OCI-LY7 (cell line): ENCODE measurements at regions not wholly inside any gene's neighbourhood (a gene's known extent, or its start where the extent isn't known, plus 50 kb on each side); places are given as distances from the start of the nearest gene placed in this dataset.

Source experiments
- BruUV-seq: library from RNA; stranded (reverse); fragments of 400-500 nt; replicated peaks from 2 replicates; lab custom pipeline; 2021; lab: Mats Ljungman, UMichigan
- CTCF ChIA-PET: fragments of 300-600 bp; sonication (Branson Sonifier 250); formaldehyde crosslinking; loops from one replicate; lab custom pipeline; 2022; ENCODE audit warnings: antibody characterized with exemption; ENCODE audit not compliant: unreplicated experiment; lab: Charles Lee
- POLR2A ChIA-PET: fragments of 300-600 bp; sonication (Branson Sonifier 250); formaldehyde crosslinking; loops from one replicate; lab custom pipeline; 2022; ENCODE audit warnings: antibody characterized with exemption; lab: Charles Lee
- DNase-seq: peaks from one replicate; pipeline ENCODE4 v3.0.0-alpha.2; 2015; ENCODE audit warnings: low spot score
- H2AFZ ChIP-seq: fragments of 200-600 bp; sonication (generic), shearing (Covaris generic); 2 replicates; pipeline ENCODE4 v1.6.1; 2014; ENCODE audit warnings: mild to moderate bottlenecking, antibody characterized with exemption, low read length, moderate library complexity
- H3K27ac ChIP-seq: fragments of 200-600 bp; sonication (generic); 2 replicates; pipeline ENCODE4 v1.5.1; 2014; ENCODE audit warnings: mixed run types, low read depth, mild to moderate bottlenecking, moderate library complexity, low read length, inconsistent platforms; ENCODE audit not compliant: poor library complexity, severe bottlenecking
- H3K36me3 ChIP-seq: fragments of 200-600 bp; sonication (generic); 2 replicates; pipeline ENCODE4 v1.6.1; 2014; ENCODE audit warnings: mild to moderate bottlenecking, antibody characterized with exemption, low read length, moderate library complexity, mixed read lengths; ENCODE audit not compliant: insufficient read depth
- H3K4me1 ChIP-seq: fragments of 200-600 bp; sonication (generic); 2 replicates; pipeline ENCODE4 v1.5.1; 2014; ENCODE audit warnings: mild to moderate bottlenecking, low read length; ENCODE audit not compliant: insufficient read depth, poor library complexity, severe bottlenecking
- H3K4me2 ChIP-seq: fragments of 200-600 bp; sonication (generic); 2 replicates; pipeline ENCODE4 v1.6.1; 2014; ENCODE audit warnings: mild to moderate bottlenecking, low read length
- H3K4me3 ChIP-seq: fragments of 200-600 bp; sonication (generic); 2 replicates; pipeline ENCODE4 v1.5.1; 2014; ENCODE audit warnings: mild to moderate bottlenecking, low read depth, low read length; ENCODE audit not compliant: poor library complexity, severe bottlenecking
- H3K79me2 ChIP-seq: fragments of 200-600 bp; sonication (generic); 2 replicates; pipeline ENCODE4 v1.6.1; 2016; ENCODE audit warnings: low read depth, mild to moderate bottlenecking, low read length, moderate library complexity, mixed read lengths; ENCODE audit not compliant: insufficient read depth
- H3K9me2 ChIP-seq: fragments of 200-600 bp; sonication (generic); 2 replicates; pipeline ENCODE4 v1.6.1; 2016; ENCODE audit warnings: mild to moderate bottlenecking, low read length, mixed read lengths; ENCODE audit not compliant: insufficient read depth
- H3K9me3 ChIP-seq: fragments of 200-600 bp; sonication (generic); 2 replicates; pipeline ENCODE4 v1.6.1; 2014; ENCODE audit warnings: mild to moderate bottlenecking, mixed run types, low read length, mixed read lengths
- H4K20me1 ChIP-seq: fragments of 200-600 bp; sonication (generic); 2 replicates; pipeline ENCODE4 v1.6.1; 2014; ENCODE audit warnings: mild to moderate bottlenecking, antibody characterized with exemption, low read length, moderate library complexity, mixed read lengths; ENCODE audit not compliant: insufficient read depth
- EZH2phosphoT487 ChIP-seq: fragments of 200-600 bp; sonication (generic); IDR thresholded peaks from 2 replicates; pipeline ENCODE4 v1.6.1; 2018; ENCODE audit warnings: low read depth, borderline replicate concordance, mild to moderate bottlenecking, mixed run types, antibody characterized with exemption, low read length, moderate library complexity, mixed read lengths
- intact Hi-C: fragments of 100-400 bp; cut with micrococcal nuclease; formaldehyde crosslinking; loops from one replicate; pipeline ENCODE4 v1.10.0; 2022; ENCODE audit not compliant: unreplicated experiment
- TF ChIP-seq, protein P1 (sequence below): fragments of 200-600 bp; sonication (generic); conservative IDR thresholded peaks from 2 replicates; pipeline ENCODE4 v1.5.1; 2014; ENCODE audit warnings: mild to moderate bottlenecking, antibody characterized with exemption, low read length, moderate library complexity, mixed read lengths

GRCh38 chr13:74523057-74523456 lies 388.9 kb upstream of the KLF12 start:
- no peak for DNase-seq
- H3K9me2 ChIP-seq: no peaks in the 10 kb centered on the region
- H2AFZ ChIP-seq: no peak overlapping the region
- intact Hi-C loops: no loop called here
- no peaks in the 10 kb centered on the region for H3K9me3 ChIP-seq
- no peaks in the 10 kb centered on the region for H3K4me1 ChIP-seq
- no TSS peak for BruUV-seq
- TF ChIP-seq EZH2phosphoT487: no peak
- TF ChIP-seq, protein P1, sequence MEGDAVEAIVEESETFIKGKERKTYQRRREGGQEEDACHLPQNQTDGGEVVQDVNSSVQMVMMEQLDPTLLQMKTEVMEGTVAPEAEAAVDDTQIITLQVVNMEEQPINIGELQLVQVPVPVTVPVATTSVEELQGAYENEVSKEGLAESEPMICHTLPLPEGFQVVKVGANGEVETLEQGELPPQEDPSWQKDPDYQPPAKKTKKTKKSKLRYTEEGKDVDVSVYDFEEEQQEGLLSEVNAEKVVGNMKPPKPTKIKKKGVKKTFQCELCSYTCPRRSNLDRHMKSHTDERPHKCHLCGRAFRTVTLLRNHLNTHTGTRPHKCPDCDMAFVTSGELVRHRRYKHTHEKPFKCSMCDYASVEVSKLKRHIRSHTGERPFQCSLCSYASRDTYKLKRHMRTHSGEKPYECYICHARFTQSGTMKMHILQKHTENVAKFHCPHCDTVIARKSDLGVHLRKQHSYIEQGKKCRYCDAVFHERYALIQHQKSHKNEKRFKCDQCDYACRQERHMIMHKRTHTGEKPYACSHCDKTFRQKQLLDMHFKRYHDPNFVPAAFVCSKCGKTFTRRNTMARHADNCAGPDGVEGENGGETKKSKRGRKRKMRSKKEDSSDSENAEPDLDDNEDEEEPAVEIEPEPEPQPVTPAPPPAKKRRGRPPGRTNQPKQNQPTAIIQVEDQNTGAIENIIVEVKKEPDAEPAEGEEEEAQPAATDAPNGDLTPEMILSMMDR: no peak
- H3K36me3 ChIP-seq: no peaks in the 10 kb centered on the region
- H3K27ac ChIP-seq: no peak overlapping the region
- no peaks in the 10 kb centered on the region for H4K20me1 ChIP-seq
- no peaks in the 10 kb centered on the region for H3K79me2 ChIP-seq
- POLR2A ChIA-PET: interaction anchor here (0.6 kb wide), 1 partner anchor 1050 kb away, joined by 5 read pairs; no protein-coding TSS in a partner anchor
- no peak overlapping the region for H3K4me2 ChIP-seq
- CTCF ChIA-PET: no interaction called here
- no peak overlapping the region for H3K4me3 ChIP-seq

DNA sequence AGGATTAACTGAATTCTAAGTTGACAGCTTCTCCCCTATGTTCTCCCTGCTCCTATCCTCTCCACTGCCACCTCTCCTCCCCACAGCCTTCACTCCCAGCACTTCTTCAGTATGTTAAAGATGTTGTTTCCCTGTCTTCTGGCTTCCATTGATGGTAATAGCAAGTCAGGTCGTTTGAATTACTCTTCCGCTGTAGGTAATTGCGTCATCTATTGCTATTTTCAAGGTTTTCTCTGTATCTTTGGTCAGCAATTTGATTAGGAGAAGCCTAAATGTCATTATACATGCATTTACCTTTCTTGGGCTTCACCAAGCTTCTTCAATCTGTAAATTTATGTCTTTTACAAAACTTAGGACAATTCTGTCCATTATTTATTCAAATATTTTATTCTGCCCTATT lies 377.3 kb upstream of the KLF12 start:
- BruUV-seq: no TSS peak

GRCh38 chr13:74487091-74487722 lies 353.0 kb upstream of the KLF12 start:
- Histone ChIP-seq H3K79me2 (no peaks in the 10 kb centered on the region), H3K9me2 (no peaks in the 10 kb centered on the region), H3K4me1 (no peaks in the 10 kb centered on the region), H3K4me2 (no peak overlapping the region), H3K36me3 (no peaks in the 10 kb centered on the region), H2AFZ (no peak overlapping the region), H3K4me3 (no peak overlapping the region), H4K20me1 (no peaks in the 10 kb centered on the region), H3K27ac (no peak overlapping the region), H3K9me3 (no peaks in the 10 kb centered on the region)
- no peak for DNase-seq
- POLR2A ChIA-PET: no interaction called here
- TF ChIP-seq, protein P1: no peak
- no peak for TF ChIP-seq EZH2phosphoT487
- intact Hi-C loops: no loop called here
- no TSS peak for BruUV-seq
- CTCF ChIA-PET: no interaction called here

More for the DNA sequence above, 377.3 kb upstream of the KLF12 start:
- ChIA-PET POLR2A (no interaction called here), CTCF (no interaction called here)
- no peaks in the 10 kb centered on the region for H4K20me1 ChIP-seq
- no peak overlapping the region for H3K4me2 ChIP-seq
- no peak overlapping the region for H3K4me3 ChIP-seq
- no peak for DNase-seq
- no peaks in the 10 kb centered on the region for H3K9me3 ChIP-seq
- H2AFZ ChIP-seq: no peak overlapping the region
- no peaks in the 10 kb centered on the region for H3K36me3 ChIP-seq
- H3K27ac ChIP-seq: no peak overlapping the region
- no peaks in the 10 kb centered on the region for H3K9me2 ChIP-seq
- intact Hi-C loops: no loop called here
- TF ChIP-seq, protein P1: no peak
- TF ChIP-seq EZH2phosphoT487: no peak
- H3K4me1 ChIP-seq: no peaks in the 10 kb centered on the region
- H3K79me2 ChIP-seq: no peaks in the 10 kb centered on the region
